GM12873 (cell line): ENCODE measurements at regions not wholly inside any gene's neighbourhood (a gene's known extent, or its start where the extent isn't known, plus 50 kb on each side); places are given as distances from the start of the nearest gene placed in this dataset.

Source experiments
- TF ChIP-seq, protein P1 (sequence below): IDR thresholded peaks from 2 replicates; pipeline ENCODE4 v1.5.1; 2012; ENCODE audit warnings: low read depth, mild to moderate bottlenecking, moderate library complexity, low read length, control low read depth; ENCODE audit not compliant: insufficient read depth; ENCODE audit errors: missing control alignments

GRCh38 chr11:37929100-37929653, 1331.1 kb upstream of the RAG2 start:
- TF ChIP-seq, protein P1, sequence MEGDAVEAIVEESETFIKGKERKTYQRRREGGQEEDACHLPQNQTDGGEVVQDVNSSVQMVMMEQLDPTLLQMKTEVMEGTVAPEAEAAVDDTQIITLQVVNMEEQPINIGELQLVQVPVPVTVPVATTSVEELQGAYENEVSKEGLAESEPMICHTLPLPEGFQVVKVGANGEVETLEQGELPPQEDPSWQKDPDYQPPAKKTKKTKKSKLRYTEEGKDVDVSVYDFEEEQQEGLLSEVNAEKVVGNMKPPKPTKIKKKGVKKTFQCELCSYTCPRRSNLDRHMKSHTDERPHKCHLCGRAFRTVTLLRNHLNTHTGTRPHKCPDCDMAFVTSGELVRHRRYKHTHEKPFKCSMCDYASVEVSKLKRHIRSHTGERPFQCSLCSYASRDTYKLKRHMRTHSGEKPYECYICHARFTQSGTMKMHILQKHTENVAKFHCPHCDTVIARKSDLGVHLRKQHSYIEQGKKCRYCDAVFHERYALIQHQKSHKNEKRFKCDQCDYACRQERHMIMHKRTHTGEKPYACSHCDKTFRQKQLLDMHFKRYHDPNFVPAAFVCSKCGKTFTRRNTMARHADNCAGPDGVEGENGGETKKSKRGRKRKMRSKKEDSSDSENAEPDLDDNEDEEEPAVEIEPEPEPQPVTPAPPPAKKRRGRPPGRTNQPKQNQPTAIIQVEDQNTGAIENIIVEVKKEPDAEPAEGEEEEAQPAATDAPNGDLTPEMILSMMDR = no peak

GRCh38 chr11:37926772-37927171, 1328.7 kb upstream of the RAG2 start:
- TF ChIP-seq, protein P1 = no peak

GRCh38 chr11:37916331-37916730, 1318.3 kb upstream of the RAG2 start:
- TF ChIP-seq, protein P1 = no peak

GRCh38 chr11:37914859-37915258, 1316.8 kb upstream of the RAG2 start:
- TF ChIP-seq, protein P1 = no peak

GRCh38 chr11:37908219-37908548, 1310.1 kb upstream of the RAG2 start:
- TF ChIP-seq, protein P1 = no peak

GRCh38 chr11:37907436-37908218, 1309.6 kb upstream of the RAG2 start:
- TF ChIP-seq, protein P1 = no peak

- TF ChIP-seq, protein P1 = no peak
These were observed 1307.8 kb upstream of the RAG2 start for GRCh38 chr11:37905707-37906417.
